Liver (tissue), 3 donors: ENCODE measurements at regions not wholly inside any gene's neighbourhood (a gene's known extent, or its start where the extent isn't known, plus 50 kb on each side); places are given as distances from the start of the nearest gene placed in this dataset.

Experiments used
- CTCF ChIP-seq: fragments of 150-350 bp; IDR thresholded peaks from 2 replicates; pipeline ENCODE4 v1.5.1; 2017; ENCODE audit warnings: improper control_type of control experiment, low read depth, low read length; ENCODE audit not compliant: missing input control
- GABPA ChIP-seq, 2 donors: IDR thresholded peaks in 1 of 2; conservative IDR thresholded peaks in 1 of 2; 2 replicates each; pipeline ENCODE4 v1.6.1; 2016; ENCODE audit warnings: antibody characterized with exemption in 2 of 2, mild to moderate bottlenecking in 1 of 2, moderate library complexity in 1 of 2
- HNF4A ChIP-seq, 2 donors: conservative IDR thresholded peaks; 2 replicates each; pipeline ENCODE4 v1.6.1; 2016; ENCODE audit warnings: antibody characterized with exemption in 2 of 2, mild to moderate bottlenecking in 2 of 2
- HNF4G ChIP-seq: IDR thresholded peaks from 2 replicates; pipeline ENCODE4 v1.6.1; 2016; ENCODE audit warnings: antibody characterized with exemption
- MAX ChIP-seq: IDR thresholded peaks from 2 replicates; pipeline ENCODE4 v1.6.1; 2016; ENCODE audit warnings: antibody characterized with exemption
- NR2F2 ChIP-seq: IDR thresholded peaks from 2 replicates; pipeline ENCODE4 v1.6.1; 2016; ENCODE audit warnings: antibody characterized with exemption
- REST ChIP-seq: IDR thresholded peaks from 2 replicates; pipeline ENCODE4 v1.6.1; 2016; ENCODE audit warnings: antibody characterized with exemption, mild to moderate bottlenecking
- SP1 ChIP-seq: IDR thresholded peaks from 2 replicates; pipeline ENCODE4 v1.6.1; 2018; ENCODE audit warnings: antibody characterized with exemption, mild to moderate bottlenecking
- YY1 ChIP-seq: IDR thresholded peaks from 2 replicates; pipeline ENCODE4 v1.6.1; 2016; ENCODE audit warnings: antibody characterized with exemption, mild to moderate bottlenecking
- ZBTB33 ChIP-seq: IDR thresholded peaks from 2 replicates; pipeline ENCODE4 v1.6.1; 2016; ENCODE audit warnings: antibody characterized with exemption
- donor health status: healthy.
- donor health status: healthy.

- TF ChIP-seq CTCF (no peak), SP1 (no peak), HNF4A (conservative IDR thresholded peaks at IDR 0.05) (no peak), REST (no peak), YY1 (no peak), ZBTB33 (no peak), NR2F2 (no peak), MAX (no peak), HNF4G (no peak), GABPA (IDR thresholded peaks at IDR 0.05 in 1 of 2, conservative IDR thresholded peaks at IDR 0.05 in 1 of 2) (no peak)
Measured at GRCh38 chr4:100083289-100083688, 107.0 kb downstream of the DDIT4L start.
